ENCODE measurements at regions not wholly inside any gene's neighbourhood (a gene's known extent, or its start where the extent isn't known, plus 50 kb on each side); places are given as distances from the start of the nearest gene placed in this dataset.
A peak's percentile ranks its signal among the peaks of the same experiment; 100 is the strongest.

DNA sequence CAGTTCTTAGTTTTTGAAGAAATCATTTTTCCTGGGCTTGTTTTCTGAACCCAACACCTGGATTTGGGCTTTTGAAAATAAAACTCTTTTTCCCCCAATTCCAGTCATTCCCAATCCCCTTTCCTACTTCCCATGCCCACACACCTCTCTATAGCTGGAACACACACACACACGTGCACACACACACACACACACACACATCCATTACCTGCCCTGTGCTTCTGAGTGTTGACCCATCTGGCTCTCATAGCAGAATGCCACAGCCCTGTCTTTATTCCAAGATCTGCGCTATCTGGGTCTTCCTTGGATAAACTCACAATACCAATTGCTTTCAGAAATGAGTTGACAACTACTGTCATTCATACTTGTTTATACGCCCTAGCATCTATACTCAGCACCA lies 54.9 kb upstream of the C4orf54 start:
- DNase-seq: no peak

- no peak for DNase-seq
Measured at GRCh38 chr4:99712099-99712498, 54.5 kb upstream of the C4orf54 start.

DNA sequence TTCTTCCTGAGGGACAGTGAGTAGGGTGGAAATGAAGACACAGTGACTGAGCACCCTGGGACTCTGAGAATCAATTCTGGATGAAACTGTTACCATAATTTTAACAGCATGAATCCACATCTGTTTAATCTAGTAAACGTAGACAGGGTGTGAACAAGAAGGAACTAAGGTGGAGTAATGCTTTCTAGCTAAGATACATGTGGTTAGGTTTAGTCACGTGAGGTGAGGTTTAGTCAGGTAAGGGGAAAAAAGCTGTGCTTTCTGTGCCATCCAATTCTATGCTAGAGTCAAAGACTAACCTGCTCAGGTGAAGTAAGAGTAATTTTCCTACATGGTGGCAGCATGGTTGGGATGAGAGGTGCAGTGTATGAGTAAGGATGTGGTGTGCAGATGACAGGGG lies 54.0 kb upstream of the C4orf54 start:
- no peak for DNase-seq

- peak in 1 of 56 donors; percentile 0 for DNase-seq
Measured at GRCh38 chr4:99710681-99711345, 53.2 kb upstream of the C4orf54 start.

GRCh38 chr4:99710020-99710419 lies 52.4 kb upstream of the C4orf54 start:
- DNase-seq: no peak

DNA sequence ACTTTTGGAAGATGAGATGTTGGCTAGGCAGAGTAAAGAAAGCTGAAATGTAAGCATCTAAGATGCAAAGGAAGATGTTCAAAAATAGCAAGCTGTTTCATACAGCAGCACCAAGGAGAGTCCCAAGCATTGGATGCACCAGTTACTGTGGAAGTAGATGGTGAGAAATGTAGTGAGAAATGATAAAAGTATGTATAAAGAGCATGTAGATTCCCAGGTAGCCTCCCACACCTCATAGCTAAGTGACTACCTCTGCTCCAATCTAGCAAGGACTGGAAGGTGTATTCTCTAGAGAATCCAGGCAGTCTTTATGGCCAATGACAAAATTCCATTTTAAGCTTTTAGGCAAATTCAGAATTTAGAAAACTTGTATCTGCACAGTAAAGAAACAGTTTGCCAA lies 50.9 kb upstream of the C4orf54 start:
- DNase-seq: no peak
